ENCODE measurements at regions not wholly inside any gene's neighbourhood (a gene's known extent, or its start where the extent isn't known, plus 50 kb on each side); places are given as distances from the start of the nearest gene placed in this dataset.

DNA sequence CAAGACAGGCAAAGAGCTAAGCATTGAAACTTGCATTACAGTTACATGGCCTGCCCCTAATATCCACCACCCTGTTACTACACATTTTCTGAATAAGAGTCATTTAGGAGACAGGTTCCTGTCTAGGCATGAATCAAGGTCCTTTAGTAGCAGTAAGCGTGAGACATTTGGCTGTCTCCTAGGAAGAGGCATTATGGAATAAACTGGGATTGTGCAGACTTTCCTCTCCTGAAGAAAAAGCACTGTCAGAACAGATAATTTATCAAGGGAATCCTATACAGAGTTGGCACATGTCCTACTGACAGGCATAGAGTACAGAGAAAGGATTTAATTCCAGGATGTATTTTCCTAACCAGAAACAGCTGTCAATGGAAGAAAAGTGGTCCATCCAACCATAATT is 111.9 kb downstream of the INHBA start:
- Mint-ChIP-seq H3K4me3 (ENCODE audit: unreplicated experiment) (no peak overlapping the region), H3K9me3 (ENCODE audit: low read depth) (peaks cover 15% of the 10 kb centered on the region), H3K36me3 (ENCODE audit: low read depth) (peaks cover 5% of the 10 kb centered on the region), H3K27me3 (ENCODE audit: low read depth) (no peaks in the 10 kb centered on the region), H3K27ac (ENCODE audit: unreplicated experiment) (no peak overlapping the region), H3K4me1 (ENCODE audit: low read depth) (no peaks in the 10 kb centered on the region)
- DNase-seq (ENCODE audit: low spot score) = no peak
- TF ChIP-seq, protein P1, sequence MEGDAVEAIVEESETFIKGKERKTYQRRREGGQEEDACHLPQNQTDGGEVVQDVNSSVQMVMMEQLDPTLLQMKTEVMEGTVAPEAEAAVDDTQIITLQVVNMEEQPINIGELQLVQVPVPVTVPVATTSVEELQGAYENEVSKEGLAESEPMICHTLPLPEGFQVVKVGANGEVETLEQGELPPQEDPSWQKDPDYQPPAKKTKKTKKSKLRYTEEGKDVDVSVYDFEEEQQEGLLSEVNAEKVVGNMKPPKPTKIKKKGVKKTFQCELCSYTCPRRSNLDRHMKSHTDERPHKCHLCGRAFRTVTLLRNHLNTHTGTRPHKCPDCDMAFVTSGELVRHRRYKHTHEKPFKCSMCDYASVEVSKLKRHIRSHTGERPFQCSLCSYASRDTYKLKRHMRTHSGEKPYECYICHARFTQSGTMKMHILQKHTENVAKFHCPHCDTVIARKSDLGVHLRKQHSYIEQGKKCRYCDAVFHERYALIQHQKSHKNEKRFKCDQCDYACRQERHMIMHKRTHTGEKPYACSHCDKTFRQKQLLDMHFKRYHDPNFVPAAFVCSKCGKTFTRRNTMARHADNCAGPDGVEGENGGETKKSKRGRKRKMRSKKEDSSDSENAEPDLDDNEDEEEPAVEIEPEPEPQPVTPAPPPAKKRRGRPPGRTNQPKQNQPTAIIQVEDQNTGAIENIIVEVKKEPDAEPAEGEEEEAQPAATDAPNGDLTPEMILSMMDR (IDR thresholded peaks at IDR 0.05) = no peak

DNA sequence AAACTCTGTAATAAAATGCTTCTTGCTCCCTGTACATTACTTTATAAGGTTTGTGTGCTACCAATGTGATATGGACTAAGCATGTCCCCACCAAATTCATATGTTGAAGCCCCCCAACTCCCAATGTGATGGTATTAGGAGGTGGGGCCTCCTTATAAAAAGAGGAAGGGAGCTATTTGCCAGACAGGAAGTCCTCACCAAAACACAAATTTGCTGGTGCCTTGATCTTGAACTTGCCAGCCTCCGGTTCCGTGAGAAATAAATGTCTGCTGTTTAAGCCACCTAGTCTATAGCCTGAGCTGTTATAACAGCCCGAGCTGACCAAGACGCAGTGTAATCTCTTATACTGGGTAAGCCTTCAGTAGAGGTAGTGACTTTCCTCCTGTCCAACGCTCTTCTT is 114.5 kb downstream of the INHBA start:
- TF ChIP-seq, protein P1 (IDR thresholded peaks at IDR 0.05) = no peak
- H3K4me1 Mint-ChIP-seq (ENCODE audit: low read depth) = no peaks in the 10 kb centered on the region

DNA sequence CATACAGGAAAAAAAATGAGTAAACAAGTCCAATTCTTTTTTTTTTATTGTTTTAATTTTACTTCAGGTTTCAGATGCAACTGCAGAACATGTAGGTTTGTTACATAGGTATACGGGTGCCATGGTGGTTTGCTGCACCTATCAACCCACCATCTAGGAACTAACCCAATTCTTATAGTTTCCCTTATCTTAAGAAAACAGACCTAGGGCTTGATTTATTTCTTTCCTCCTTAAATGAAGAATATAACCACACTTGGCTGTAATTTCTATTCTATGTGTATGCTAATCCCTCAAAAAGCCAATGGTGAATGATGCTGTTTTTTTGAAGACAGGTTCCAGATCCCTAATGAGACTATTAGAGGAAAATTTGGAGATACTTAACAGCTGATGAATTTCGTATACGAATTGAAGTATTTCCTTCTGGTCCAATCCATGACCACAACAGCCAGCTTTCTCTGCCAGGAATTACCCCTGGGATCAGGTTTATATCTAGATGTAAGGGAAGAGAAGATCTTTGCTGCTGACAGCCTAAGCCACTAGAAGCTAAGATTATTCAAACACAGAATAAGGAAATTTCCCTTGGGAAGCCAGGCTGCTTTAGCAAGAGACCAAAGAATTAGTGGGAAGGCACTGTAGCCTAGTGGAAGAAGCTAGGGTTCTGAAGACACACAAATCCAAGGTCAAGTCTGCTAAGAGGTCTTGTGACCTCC is 115.8 kb downstream of the INHBA start:
- Mint-ChIP-seq H3K27me3 (ENCODE audit: low read depth) (no peaks in the 10 kb centered on the region), H3K27ac (ENCODE audit: unreplicated experiment) (no peak overlapping the region), H3K4me3 (ENCODE audit: unreplicated experiment) (no peak overlapping the region), H3K4me1 (ENCODE audit: low read depth) (peaks cover 9% of the 10 kb centered on the region), H3K36me3 (ENCODE audit: low read depth) (peaks cover 1% of the 10 kb centered on the region), H3K9me3 (ENCODE audit: low read depth) (peaks cover 6% of the 10 kb centered on the region)
- TF ChIP-seq, protein P1 (IDR thresholded peaks at IDR 0.05) = no peak
- DNase-seq (ENCODE audit: low spot score) = no peak

More for the DNA sequence above, 114.5 kb downstream of the INHBA start:
- no peak overlapping the region for H3K27ac Mint-ChIP-seq (ENCODE audit: unreplicated experiment)
- no peaks in the 10 kb centered on the region for H3K27me3 Mint-ChIP-seq (ENCODE audit: low read depth)
- H3K36me3 Mint-ChIP-seq (ENCODE audit: low read depth) = peaks cover 1% of the 10 kb centered on the region
- DNase-seq (ENCODE audit: low spot score) = no peak
- H3K4me3 Mint-ChIP-seq (ENCODE audit: unreplicated experiment) = no peak overlapping the region
- peaks cover 6% of the 10 kb centered on the region for H3K9me3 Mint-ChIP-seq (ENCODE audit: low read depth)

DNA sequence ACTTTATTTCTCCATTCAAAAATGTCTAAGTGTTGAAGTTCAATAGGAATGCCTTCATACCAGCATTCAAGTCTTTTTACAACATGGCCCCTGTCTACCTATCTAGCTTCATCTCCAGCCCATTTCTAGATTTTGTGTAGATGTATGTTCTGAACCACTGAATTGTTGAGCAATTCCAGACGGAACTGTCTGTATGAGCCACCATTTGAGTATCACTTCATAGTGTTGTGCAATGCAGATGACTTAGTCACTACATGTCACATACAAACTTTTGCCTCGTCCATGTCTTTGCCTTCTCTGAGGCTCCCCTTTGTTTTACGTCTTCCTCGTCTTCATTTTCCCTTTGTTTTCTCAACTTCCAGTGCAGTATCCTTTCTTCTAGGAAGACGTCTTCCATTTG is 118.1 kb downstream of the INHBA start:
- Mint-ChIP-seq H3K27me3 (ENCODE audit: low read depth) (no peaks in the 10 kb centered on the region), H3K4me1 (ENCODE audit: low read depth) (peaks cover 33% of the 10 kb centered on the region), H3K4me3 (ENCODE audit: unreplicated experiment) (no peak overlapping the region), H3K27ac (ENCODE audit: unreplicated experiment) (no peak overlapping the region), H3K9me3 (ENCODE audit: low read depth) (no peaks in the 10 kb centered on the region), H3K36me3 (ENCODE audit: low read depth) (no peaks in the 10 kb centered on the region)
- TF ChIP-seq, protein P1 (IDR thresholded peaks at IDR 0.05) = no peak
- no peak for DNase-seq (ENCODE audit: low spot score)

DNA sequence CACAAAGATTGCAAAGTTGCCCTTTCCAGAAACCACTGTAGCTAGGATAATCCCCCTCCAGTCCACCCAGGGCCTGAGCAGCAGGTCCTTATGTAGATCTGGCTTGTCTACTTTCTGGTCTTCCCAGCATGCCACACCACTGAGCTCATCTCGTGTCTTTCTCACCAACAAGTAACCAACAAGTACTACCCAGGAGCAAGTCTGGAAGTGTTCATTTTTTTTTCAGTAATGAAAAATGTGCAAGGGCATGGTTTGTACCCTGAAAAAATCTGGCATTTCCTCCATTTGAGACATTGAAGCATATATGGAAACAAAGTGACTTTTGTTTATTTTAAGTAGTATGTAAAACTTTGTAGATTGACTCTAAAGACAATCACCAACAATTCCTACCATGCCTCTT is 120.8 kb downstream of the INHBA start:
- no peak for DNase-seq (ENCODE audit: low spot score)
- H3K4me3 Mint-ChIP-seq (ENCODE audit: unreplicated experiment) = no peak overlapping the region
- no peaks in the 10 kb centered on the region for H3K27me3 Mint-ChIP-seq (ENCODE audit: low read depth)
- H3K9me3 Mint-ChIP-seq (ENCODE audit: low read depth) = no peaks in the 10 kb centered on the region
- H3K4me1 Mint-ChIP-seq (ENCODE audit: low read depth) = peaks cover 45% of the 10 kb centered on the region
- peak overlapping the region; percentile 28 for H3K27ac Mint-ChIP-seq (ENCODE audit: unreplicated experiment)
- no peaks in the 10 kb centered on the region for H3K36me3 Mint-ChIP-seq (ENCODE audit: low read depth)
- TF ChIP-seq, protein P1 (IDR thresholded peaks at IDR 0.05) = no peak
